Right atrium auricular region (tissue), 2 donors: ENCODE measurements at regions not wholly inside any gene's neighbourhood (a gene's known extent, or its start where the extent isn't known, plus 50 kb on each side); places are given as distances from the start of the nearest gene placed in this dataset.

ENCODE experiments used
- DNase-seq: peaks from one replicate; pipeline ENCODE4 v3.0.0-alpha.2; 2019; ENCODE audit warnings: low spot score
- H3K27ac ChIP-seq, 2 donors: fragments of 200-600 bp; sonication (generic); 1 replicate in 1 of 2; 2 replicates in 1 of 2; pipeline ENCODE4 v1.5.1; 2016 to 2019
- H3K27me3 ChIP-seq, 2 donors: fragments of 200-600 bp; sonication (generic); one replicate each; pipeline versions ENCODE4 v1.5.1 to v1.6.0; 2017 to 2019
- H3K36me3 ChIP-seq: fragments of 200-600 bp; sonication (generic); one replicate; pipeline ENCODE4 v1.5.1; 2016
- H3K4me1 ChIP-seq, 2 donors: fragments of 200-600 bp; sonication (generic); one replicate each; pipeline versions ENCODE4 v1.5.1 to v1.6.0; 2017 to 2019
- H3K4me3 ChIP-seq, 2 donors: fragments of 200-600 bp; sonication (generic); 1 replicate in 1 of 2; 2 replicates in 1 of 2; pipeline ENCODE4 v1.5.1; 2017 to 2019; ENCODE audit warnings: mild to moderate bottlenecking in 1 of 2, moderate library complexity in 1 of 2
- H3K9me3 ChIP-seq, 2 donors: fragments of 200-600 bp; sonication (generic); one replicate each; pipeline ENCODE4 v1.5.1; 2019
- CTCF ChIP-seq, 2 donors: fragments of 200-600 bp; sonication (generic); IDR thresholded peaks; one replicate each; pipeline ENCODE4 v1.5.1; 2019; ENCODE audit warnings: antibody characterized with exemption in 2 of 2

GRCh38 chr10:3293581-3294431 lies 121.2 kb upstream of the PITRM1 start:
- no peaks in the 10 kb centered on the region for H3K27me3 ChIP-seq
- H3K36me3 ChIP-seq = no peaks in the 10 kb centered on the region
- H3K9me3 ChIP-seq = no peaks in the 10 kb centered on the region
- no peaks in the 10 kb centered on the region for H3K4me1 ChIP-seq
- TF ChIP-seq CTCF (IDR thresholded peaks at IDR 0.05) = no peak
- no peak overlapping the region for H3K4me3 ChIP-seq
- DNase-seq = peak; percentile 50
- no peak overlapping the region for H3K27ac ChIP-seq

- Histone ChIP-seq H3K27ac (no peak overlapping the region), H3K4me3 (no peak overlapping the region), H3K27me3 (no peaks in the 10 kb centered on the region), H3K4me1 (no peaks in the 10 kb centered on the region), H3K9me3 (no peaks in the 10 kb centered on the region), H3K36me3 (no peaks in the 10 kb centered on the region)
- DNase-seq = no peak
- no peak for TF ChIP-seq CTCF (IDR thresholded peaks at IDR 0.05)
These were observed 120.1 kb upstream of the PITRM1 start for GRCh38 chr10:3292636-3293035.

GRCh38 chr10:3290550-3290949 lies 118.0 kb upstream of the PITRM1 start:
- no peak for DNase-seq
- H3K9me3 ChIP-seq = no peaks in the 10 kb centered on the region
- no peaks in the 10 kb centered on the region for H3K4me1 ChIP-seq
- no peaks in the 10 kb centered on the region for H3K27me3 ChIP-seq
- H3K27ac ChIP-seq = no peak overlapping the region
- TF ChIP-seq CTCF (IDR thresholded peaks at IDR 0.05) = no peak
- H3K4me3 ChIP-seq = no peak overlapping the region
- H3K36me3 ChIP-seq = no peaks in the 10 kb centered on the region

GRCh38 chr10:3287572-3288445 lies 115.2 kb upstream of the PITRM1 start:
- Histone ChIP-seq H3K9me3 (no peaks in the 10 kb centered on the region), H3K4me3 (no peak overlapping the region), H3K4me1 (no peaks in the 10 kb centered on the region), H3K27me3 (no peaks in the 10 kb centered on the region), H3K27ac (no peak overlapping the region), H3K36me3 (no peaks in the 10 kb centered on the region)
- no peak for TF ChIP-seq CTCF (IDR thresholded peaks at IDR 0.05)
- DNase-seq = no peak

GRCh38 chr10:3282674-3283017 lies 110.1 kb upstream of the PITRM1 start:
- Histone ChIP-seq H3K27ac (no peak overlapping the region), H3K4me3 (no peak overlapping the region), H3K4me1 (no peaks in the 10 kb centered on the region), H3K9me3 (no peaks in the 10 kb centered on the region), H3K36me3 (no peaks in the 10 kb centered on the region), H3K27me3 (no peaks in the 10 kb centered on the region)
- no peak for TF ChIP-seq CTCF (IDR thresholded peaks at IDR 0.05)
- DNase-seq = no peak
